AG09319 (cell line): ENCODE measurements at regions not wholly inside any gene's neighbourhood (a gene's known extent, or its start where the extent isn't known, plus 50 kb on each side); places are given as distances from the start of the nearest gene placed in this dataset.

ENCODE experiments used
- DNase-seq: peaks from one replicate; pipeline ENCODE4 v3.0.0-alpha.2; 2010; ENCODE audit warnings: low read depth; ENCODE audit errors: extremely low read depth
- TF ChIP-seq, protein P1 (sequence below): IDR thresholded peaks from 2 replicates; pipeline ENCODE4 v1.5.1; 2011; ENCODE audit warnings: low read depth, mild to moderate bottlenecking, inconsistent platforms, low read length, moderate library complexity

GRCh38 chr13:44211286-44211685 is 162.3 kb upstream of the SERP2 start:
- TF ChIP-seq, protein P1, sequence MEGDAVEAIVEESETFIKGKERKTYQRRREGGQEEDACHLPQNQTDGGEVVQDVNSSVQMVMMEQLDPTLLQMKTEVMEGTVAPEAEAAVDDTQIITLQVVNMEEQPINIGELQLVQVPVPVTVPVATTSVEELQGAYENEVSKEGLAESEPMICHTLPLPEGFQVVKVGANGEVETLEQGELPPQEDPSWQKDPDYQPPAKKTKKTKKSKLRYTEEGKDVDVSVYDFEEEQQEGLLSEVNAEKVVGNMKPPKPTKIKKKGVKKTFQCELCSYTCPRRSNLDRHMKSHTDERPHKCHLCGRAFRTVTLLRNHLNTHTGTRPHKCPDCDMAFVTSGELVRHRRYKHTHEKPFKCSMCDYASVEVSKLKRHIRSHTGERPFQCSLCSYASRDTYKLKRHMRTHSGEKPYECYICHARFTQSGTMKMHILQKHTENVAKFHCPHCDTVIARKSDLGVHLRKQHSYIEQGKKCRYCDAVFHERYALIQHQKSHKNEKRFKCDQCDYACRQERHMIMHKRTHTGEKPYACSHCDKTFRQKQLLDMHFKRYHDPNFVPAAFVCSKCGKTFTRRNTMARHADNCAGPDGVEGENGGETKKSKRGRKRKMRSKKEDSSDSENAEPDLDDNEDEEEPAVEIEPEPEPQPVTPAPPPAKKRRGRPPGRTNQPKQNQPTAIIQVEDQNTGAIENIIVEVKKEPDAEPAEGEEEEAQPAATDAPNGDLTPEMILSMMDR = no peak
- DNase-seq = no peak

GRCh38 chr13:44211704-44212346 is 161.8 kb upstream of the SERP2 start:
- TF ChIP-seq, protein P1 = no peak
- no peak for DNase-seq

DNA sequence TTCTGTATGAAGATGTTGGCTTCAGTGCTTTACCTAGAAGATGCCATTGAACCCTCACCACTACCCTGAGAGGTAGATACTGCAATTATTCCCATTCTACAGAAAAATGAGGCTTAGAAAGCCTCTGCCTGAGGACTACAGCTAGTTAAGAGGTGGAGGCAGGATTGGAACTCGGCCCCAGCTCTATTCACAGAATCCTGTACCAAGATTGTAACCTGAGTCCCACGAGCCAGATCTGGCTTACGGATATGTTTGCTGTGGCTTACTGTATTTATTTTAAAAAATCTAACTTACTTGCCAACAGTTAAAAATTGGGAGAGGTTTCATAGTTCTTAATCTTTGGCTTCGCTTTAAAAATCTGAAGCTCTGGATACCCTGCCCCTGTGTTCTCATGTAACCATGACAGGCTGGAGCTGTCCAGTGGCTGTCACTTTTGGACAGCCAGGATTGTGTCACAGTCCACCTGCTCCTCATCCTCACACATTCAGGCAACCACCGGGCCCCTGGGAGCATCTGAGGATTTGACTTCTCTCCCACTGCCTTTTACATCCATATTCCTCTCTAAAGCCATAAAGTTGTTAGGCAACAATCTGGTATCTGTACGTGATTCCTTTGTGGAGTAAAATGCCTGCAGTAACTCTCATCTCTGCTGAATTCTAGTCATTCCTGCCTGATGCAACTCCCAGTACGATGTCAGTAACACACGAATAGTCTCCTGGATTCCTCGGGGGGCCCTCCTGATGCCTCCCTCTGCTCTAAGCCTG is 160.8 kb upstream of the SERP2 start:
- TF ChIP-seq, protein P1 = no peak
- no peak for DNase-seq

DNA sequence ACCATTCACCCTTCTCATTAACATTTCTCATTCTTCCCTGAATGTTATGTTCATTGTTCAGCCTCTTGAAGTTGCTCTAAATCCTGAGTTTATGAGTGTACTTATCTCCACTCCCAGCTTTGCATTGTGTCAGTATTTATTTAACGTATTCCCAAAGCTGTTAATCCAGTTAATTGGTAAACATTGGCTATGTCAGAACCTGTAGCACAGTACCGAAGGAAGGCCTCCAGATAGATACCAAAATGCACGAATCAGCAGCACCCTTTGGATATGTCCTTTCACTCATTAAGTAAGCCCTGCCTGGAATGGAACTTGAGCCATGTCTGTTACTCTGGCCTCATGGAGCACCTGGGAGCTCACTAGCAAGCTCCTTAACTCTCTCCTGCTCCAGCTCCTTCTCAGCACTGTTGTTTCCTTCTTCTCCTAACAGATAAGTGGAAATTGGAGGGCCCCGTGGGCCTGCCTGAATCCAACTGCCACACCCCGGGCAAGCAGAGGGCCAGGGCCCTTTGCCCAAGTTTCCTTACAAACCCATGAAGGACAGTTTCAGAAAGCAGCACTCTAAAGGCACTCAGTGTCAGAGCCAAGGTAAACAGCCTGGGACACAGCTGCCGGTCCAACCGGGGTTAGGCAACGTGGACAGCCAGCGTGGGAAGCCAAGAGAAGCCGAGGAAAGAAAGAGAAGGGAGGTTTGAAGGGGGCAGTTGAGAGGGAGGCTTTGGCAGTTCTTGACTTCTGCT is 155.0 kb upstream of the SERP2 start:
- DNase-seq = no peak

GRCh38 chr13:44219577-44220548 is 153.8 kb upstream of the SERP2 start:
- TF ChIP-seq, protein P1 = no peak
- no peak for DNase-seq

More for the DNA sequence above, 155.0 kb upstream of the SERP2 start:
- TF ChIP-seq, protein P1 = no peak

GRCh38 chr13:44220948-44221347 is 152.7 kb upstream of the SERP2 start:
- TF ChIP-seq, protein P1 = no peak
- no peak for DNase-seq
